Neuron (in vitro differentiated cells): ENCODE measurements at regions not wholly inside any gene's neighbourhood (a gene's known extent, or its start where the extent isn't known, plus 50 kb on each side); places are given as distances from the start of the nearest gene placed in this dataset.

Experiments
- H2AFZ ChIP-seq: one replicate; pipeline ENCODE4 v1.6.1; 2013; ENCODE audit warnings: low read depth, mild to moderate bottlenecking, inconsistent platforms, low read length, moderate library complexity
- H3K27me3 ChIP-seq: one replicate; pipeline ENCODE4 v1.6.1; 2013; ENCODE audit warnings: low read length; ENCODE audit not compliant: insufficient read depth
- H3K36me3 ChIP-seq: one replicate; pipeline ENCODE4 v1.6.1; 2013; ENCODE audit warnings: low read length; ENCODE audit not compliant: insufficient read depth
- H3K4me1 ChIP-seq: one replicate; pipeline ENCODE4 v1.6.1; 2013; ENCODE audit warnings: low read length; ENCODE audit not compliant: insufficient read depth
- H3K4me3 ChIP-seq: 2 replicates; pipeline ENCODE4 v1.5.1; 2013; ENCODE audit warnings: mild to moderate bottlenecking, low read length, moderate library complexity
- H3K9me3 ChIP-seq: one replicate; pipeline ENCODE4 v1.6.1; 2013; ENCODE audit warnings: low read length

DNA sequence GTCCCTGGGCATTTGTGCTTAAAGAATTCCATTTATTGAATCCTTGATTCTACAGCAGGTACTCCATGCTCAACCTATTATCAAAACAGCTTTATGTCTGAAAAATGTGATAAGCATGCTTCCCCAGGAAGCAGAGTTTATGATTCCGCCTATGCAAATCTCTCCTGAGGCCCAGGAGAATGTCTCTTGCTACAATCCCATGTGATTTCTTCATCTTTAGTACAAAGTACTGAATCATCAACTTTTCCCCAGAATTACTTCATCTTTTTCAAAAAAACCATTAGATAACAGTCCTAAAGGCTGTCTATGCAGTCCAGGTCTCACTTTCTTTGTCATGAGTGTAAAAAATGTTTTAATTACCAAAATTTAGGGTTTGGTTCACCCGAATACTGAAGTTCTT is 130.2 kb upstream of the ADAMTSL1 start:
- Histone ChIP-seq H3K27me3 (no peaks in the 10 kb centered on the region), H3K36me3 (no peaks in the 10 kb centered on the region), H3K4me1 (peaks cover 5% of the 10 kb centered on the region), H3K4me3 (no peak overlapping the region), H2AFZ (no peak overlapping the region), H3K9me3 (no peaks in the 10 kb centered on the region)

DNA sequence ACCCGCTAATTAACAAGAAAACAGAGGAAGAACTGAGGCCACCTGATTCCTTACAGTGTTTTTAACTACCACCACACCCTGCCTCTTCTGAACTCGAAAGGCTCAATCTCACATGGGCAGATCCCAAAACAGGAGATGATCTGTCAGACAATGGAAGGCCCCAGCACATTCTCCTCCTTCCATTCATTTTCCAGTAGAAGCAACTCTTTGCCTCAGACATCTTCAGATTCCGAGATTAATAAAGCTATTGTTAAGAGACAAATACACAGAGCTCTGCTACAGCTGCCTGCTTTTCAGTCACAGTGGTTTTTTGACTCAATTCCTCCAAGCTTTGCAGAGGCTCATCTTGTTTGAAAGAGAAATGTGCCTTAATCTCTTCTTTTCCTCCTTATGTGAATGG is 127.2 kb upstream of the ADAMTSL1 start:
- H3K4me1 ChIP-seq = peaks cover 5% of the 10 kb centered on the region

DNA sequence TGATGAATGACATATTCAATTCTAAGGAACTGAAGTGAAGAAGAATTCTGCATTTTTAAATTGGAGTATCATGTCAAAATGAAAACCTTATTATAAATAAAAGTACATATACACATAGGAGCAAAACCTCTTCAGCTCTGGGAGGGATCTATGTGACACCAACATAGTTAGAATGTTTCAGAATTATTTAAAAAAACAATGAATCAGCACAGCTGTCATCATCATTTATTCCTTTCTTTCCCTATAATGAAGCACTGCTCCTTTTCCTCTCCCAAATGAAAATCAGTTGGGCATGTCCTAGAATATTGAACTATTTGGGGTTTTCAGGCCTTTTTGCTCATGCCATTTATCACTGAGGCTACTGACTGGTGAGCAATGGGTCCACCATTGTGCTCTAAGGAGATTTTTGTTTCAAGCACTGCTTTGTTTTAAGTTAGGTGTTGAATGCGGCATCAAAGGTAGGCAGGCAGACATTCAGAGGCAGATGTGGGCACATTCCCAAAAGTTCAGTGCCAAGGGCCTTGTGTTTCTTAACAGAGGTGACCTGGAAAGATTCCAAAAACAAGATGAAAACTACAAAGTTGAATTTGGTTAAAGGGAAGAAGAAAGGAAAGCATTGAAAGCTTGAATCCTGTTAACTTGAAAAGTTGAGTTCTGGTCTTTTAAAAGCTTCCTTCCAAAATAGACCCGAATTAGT is 126.4 kb upstream of the ADAMTSL1 start:
- Histone ChIP-seq H3K36me3 (no peaks in the 10 kb centered on the region), H2AFZ (no peak overlapping the region), H3K9me3 (no peaks in the 10 kb centered on the region), H3K4me3 (no peak overlapping the region), H3K27me3 (no peaks in the 10 kb centered on the region), H3K4me1 (peaks cover 5% of the 10 kb centered on the region)

More for the DNA sequence above, 127.2 kb upstream of the ADAMTSL1 start:
- Histone ChIP-seq H3K9me3 (no peaks in the 10 kb centered on the region), H2AFZ (no peak overlapping the region), H3K36me3 (no peaks in the 10 kb centered on the region), H3K27me3 (no peaks in the 10 kb centered on the region), H3K4me3 (no peak overlapping the region)

DNA sequence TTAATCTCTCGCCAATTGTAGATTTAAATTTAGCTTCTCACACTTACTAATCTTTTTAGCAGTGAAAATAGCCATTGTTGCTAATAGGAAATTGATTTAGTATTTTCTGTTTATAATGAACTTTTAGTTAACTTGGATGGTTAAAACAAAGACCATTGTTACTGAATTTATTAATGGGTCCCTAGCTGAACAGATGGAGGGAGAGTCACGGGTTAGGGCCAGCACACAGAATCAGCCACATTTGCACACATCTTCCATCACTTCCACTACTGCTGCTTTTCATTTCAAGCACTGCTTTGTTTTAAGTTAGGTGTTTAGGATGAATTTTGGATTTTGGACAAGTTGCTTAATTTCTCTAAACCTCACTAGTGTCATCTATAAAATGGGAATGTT is 125.9 kb upstream of the ADAMTSL1 start:
- Histone ChIP-seq H2AFZ (no peak overlapping the region), H3K27me3 (no peaks in the 10 kb centered on the region), H3K9me3 (no peaks in the 10 kb centered on the region), H3K4me3 (no peak overlapping the region), H3K4me1 (peaks cover 5% of the 10 kb centered on the region), H3K36me3 (no peaks in the 10 kb centered on the region)

DNA sequence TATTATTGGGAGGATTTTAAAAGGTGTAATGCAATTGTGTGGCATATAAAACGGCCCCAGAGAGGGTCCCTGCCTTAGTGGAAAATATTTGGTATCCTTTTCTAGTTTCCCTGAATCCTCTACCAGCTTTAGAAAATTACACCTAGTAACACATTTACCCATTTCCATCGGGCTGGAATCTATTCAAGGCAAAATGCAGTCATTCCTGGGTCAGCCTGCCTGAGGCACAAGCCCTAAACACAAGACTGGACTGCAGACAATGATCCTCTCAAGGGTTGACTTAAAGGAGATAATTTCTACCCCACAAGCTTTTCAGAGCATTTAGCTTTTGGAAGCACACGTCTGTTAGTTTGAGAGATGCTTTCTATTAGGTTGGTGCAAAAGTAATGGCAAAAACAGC is 124.4 kb upstream of the ADAMTSL1 start:
- H3K36me3 ChIP-seq = no peaks in the 10 kb centered on the region
- no peak overlapping the region for H2AFZ ChIP-seq
- no peaks in the 10 kb centered on the region for H3K27me3 ChIP-seq
- H3K4me3 ChIP-seq = no peak overlapping the region
- peaks cover 5% of the 10 kb centered on the region for H3K4me1 ChIP-seq
- H3K9me3 ChIP-seq = no peaks in the 10 kb centered on the region

DNA sequence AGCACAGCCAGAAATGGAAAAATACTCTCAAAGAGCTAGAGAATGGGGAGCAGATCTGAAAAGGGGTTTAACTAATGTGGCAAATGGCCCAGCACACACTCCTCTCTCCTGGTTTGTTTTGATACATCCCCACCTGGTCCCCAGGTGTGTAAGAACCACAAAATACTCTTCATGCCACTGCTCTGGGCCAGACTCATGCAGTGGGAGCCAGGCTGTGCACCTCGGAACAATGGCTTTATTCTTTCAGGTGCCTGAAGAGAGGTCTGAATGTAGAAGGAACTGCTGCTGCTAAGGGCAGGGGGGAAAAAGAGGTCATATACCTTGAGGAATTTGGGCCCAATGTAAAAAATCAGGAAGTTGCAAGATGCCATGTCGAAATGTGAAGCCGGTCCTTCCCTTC is 123.9 kb upstream of the ADAMTSL1 start:
- no peaks in the 10 kb centered on the region for H3K9me3 ChIP-seq
- H3K4me1 ChIP-seq = peaks cover 5% of the 10 kb centered on the region
- no peak overlapping the region for H3K4me3 ChIP-seq
- H3K36me3 ChIP-seq = no peaks in the 10 kb centered on the region
- no peak overlapping the region for H2AFZ ChIP-seq
- no peaks in the 10 kb centered on the region for H3K27me3 ChIP-seq

DNA sequence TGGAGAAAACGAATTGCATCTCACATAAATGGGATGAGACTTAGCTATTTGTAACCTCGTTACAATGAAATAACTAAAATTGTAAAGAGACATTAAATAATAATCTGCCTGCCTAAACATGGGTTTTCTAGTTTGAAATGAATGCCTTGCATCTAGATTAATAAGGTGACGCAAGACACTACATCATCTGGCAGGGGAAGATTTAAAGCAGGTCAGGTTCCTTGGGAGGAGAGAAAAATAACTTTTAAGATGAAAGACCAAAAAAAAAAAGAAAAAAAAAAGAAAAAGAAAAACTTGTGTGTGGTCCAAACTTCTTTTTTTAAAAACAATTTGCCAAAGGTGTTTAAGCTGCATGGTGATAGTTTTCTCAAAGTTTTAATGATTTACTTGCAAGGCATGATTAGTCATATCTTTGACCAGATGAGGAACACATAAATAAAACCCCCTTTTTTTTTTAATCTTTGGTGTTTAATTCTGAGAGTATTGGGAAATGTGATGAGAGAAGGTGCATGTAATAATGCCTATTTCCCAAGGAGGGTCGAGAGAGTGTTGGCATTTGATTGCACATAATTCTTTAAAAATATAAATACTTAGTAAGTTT is 122.9 kb upstream of the ADAMTSL1 start:
- Histone ChIP-seq H3K9me3 (no peaks in the 10 kb centered on the region), H3K27me3 (no peaks in the 10 kb centered on the region), H3K4me3 (no peak overlapping the region), H2AFZ (no peak overlapping the region), H3K4me1 (peaks cover 5% of the 10 kb centered on the region), H3K36me3 (no peaks in the 10 kb centered on the region)

DNA sequence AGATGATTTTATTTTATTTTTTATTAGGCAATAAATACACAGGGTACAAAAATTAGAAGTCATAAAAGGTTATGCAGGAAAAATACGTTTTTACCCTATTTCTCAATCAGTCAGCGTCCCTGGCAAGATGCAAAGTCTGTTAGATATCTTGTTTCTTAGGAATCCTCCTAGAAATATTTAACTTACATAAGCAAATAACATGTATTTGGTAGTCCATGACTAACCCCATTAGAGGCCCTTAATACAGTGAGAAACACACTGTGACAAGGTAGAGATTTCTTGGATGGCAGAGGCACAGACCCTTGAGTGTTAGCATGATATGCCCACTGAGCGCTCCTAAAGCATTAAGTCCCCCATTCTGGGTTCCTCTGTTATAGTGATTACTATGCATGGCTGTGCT is 121.2 kb upstream of the ADAMTSL1 start:
- Histone ChIP-seq H3K4me1 (no peaks in the 10 kb centered on the region), H3K27me3 (no peaks in the 10 kb centered on the region), H3K4me3 (no peak overlapping the region), H3K36me3 (no peaks in the 10 kb centered on the region), H3K9me3 (no peaks in the 10 kb centered on the region), H2AFZ (no peak overlapping the region)

DNA sequence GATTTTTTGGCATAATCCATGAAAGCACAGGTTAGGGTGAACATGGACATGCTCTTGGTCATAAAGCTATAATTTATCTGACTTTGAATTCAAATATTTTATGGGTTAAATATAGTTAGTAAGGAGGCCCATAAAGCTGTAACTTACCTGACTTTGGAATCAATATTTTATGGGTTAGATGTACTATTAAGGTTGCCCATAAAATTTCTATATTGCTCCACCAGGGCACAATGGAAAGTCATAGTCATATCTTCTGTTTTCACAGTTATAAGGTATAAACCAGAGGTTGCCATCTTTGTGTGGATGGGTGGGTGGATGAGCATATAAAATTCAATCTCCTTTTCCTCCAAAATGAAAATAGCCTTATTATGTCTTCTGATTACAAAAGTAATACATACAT is 120.5 kb upstream of the ADAMTSL1 start:
- Histone ChIP-seq H3K4me1 (no peaks in the 10 kb centered on the region), H3K9me3 (no peaks in the 10 kb centered on the region), H2AFZ (no peak overlapping the region)

DNA sequence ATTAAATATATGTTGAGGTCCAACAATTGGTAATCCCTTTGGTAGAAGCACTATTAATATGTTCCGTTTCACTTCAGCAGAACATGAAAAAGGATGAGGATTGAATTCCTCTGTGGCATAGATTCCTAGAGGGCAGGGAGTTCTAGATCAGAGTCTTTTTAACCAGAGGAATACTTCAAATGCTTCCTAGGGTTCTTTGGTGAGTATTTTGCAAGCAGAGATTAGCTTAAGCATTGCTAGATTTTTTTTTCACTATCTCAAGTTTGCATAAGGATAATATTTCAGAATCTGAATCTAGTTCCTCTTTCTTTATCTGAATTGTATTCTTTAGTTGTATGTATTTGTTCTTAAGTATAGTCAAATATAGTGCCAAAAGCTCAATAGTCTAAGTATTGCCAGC is 116.6 kb upstream of the ADAMTSL1 start:
- Histone ChIP-seq H3K36me3 (no peaks in the 10 kb centered on the region), H3K4me3 (no peak overlapping the region), H3K4me1 (no peaks in the 10 kb centered on the region), H3K9me3 (no peaks in the 10 kb centered on the region), H3K27me3 (no peaks in the 10 kb centered on the region), H2AFZ (no peak overlapping the region)

More for the DNA sequence above, 120.5 kb upstream of the ADAMTSL1 start:
- H3K4me3 ChIP-seq = no peak overlapping the region
- H3K36me3 ChIP-seq = no peaks in the 10 kb centered on the region
- no peaks in the 10 kb centered on the region for H3K27me3 ChIP-seq

DNA sequence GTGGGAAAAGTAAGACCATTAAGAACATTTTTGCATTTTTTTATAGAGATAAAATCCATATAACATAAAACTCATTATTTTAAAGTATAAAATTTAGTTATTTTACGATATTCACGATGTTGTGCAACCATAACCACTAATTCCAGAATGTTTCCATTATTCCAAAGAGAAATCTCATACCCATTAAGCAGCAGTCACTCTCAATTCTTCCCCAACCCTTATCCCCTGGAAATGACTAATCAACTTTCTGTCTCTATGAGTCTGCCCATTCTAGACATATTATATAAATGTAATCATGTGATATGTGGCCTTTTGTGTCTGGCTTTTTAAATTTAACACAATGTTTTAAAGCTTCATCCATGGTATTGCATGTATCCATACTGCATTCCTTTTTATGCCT is 115.6 kb upstream of the ADAMTSL1 start:
- Histone ChIP-seq H3K27me3 (no peaks in the 10 kb centered on the region), H3K4me3 (no peak overlapping the region), H2AFZ (no peak overlapping the region), H3K4me1 (no peaks in the 10 kb centered on the region), H3K9me3 (no peaks in the 10 kb centered on the region), H3K36me3 (no peaks in the 10 kb centered on the region)

DNA sequence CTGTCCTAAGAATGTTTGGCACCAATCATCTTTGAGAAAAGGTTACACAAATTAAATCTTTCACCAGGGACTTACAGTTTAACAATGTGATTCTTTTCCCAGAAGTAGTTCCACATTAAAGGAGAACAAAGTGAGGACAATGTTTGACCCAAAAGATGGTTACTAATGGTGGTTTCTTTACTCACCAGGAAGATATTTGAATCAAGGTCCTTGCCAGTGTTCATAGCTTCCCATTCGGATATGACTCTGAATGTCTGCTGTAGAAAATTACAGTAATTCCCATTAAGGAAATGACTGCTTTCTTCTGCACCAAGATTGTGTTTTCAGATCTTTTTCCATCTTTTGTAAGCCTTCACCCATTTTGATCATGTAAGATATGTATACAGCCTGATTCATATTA is 114.6 kb upstream of the ADAMTSL1 start:
- H3K9me3 ChIP-seq = no peaks in the 10 kb centered on the region
- no peak overlapping the region for H3K4me3 ChIP-seq
- H3K4me1 ChIP-seq = no peaks in the 10 kb centered on the region
- H3K27me3 ChIP-seq = no peaks in the 10 kb centered on the region
- H3K36me3 ChIP-seq = no peaks in the 10 kb centered on the region
- H2AFZ ChIP-seq = no peak overlapping the region

DNA sequence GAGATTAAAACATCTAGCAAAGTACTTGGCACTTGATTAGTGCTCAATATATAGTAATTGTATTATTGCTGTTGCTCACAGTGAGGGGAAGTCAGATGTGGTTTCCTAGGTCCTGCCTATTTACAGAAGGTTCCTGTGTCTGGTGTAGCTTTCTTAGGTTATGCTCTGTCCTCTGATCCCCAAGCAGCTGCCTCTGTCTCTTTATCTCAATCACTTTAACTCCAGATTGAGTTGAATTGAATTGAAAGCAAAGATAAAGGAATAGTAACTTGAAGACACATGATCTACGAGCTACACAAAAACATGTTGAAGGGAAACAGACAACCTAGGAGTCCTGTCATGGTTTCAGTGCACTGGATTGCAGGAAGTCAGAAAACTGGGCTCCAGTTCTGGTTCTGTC is 113.9 kb upstream of the ADAMTSL1 start:
- Histone ChIP-seq H3K27me3 (no peaks in the 10 kb centered on the region), H2AFZ (no peak overlapping the region), H3K4me3 (no peak overlapping the region), H3K9me3 (no peaks in the 10 kb centered on the region), H3K4me1 (no peaks in the 10 kb centered on the region), H3K36me3 (no peaks in the 10 kb centered on the region)

DNA sequence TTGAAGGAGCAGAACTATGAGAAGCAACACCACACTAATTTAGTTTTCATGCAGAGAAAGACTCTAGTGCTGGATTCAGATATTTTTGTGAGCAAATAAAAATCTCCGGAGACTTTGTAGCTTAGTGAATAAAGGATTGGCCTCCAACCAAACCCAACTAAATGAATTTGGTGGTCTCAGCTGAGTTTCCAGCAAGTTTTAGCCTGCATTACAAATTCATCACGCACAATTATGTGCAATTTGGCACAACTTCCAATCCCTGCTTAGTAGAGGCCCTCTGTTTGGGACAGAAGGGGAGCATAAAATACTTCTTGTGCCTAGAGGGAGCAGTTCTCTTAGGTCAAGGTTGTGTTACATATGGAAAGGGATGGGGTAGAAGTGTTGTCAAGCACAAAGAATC is 112.3 kb upstream of the ADAMTSL1 start:
- Histone ChIP-seq H2AFZ (no peak overlapping the region), H3K4me1 (no peaks in the 10 kb centered on the region), H3K9me3 (no peaks in the 10 kb centered on the region), H3K36me3 (no peaks in the 10 kb centered on the region), H3K27me3 (no peaks in the 10 kb centered on the region), H3K4me3 (no peak overlapping the region)
